SU-DHL-6 (cell line): ENCODE measurements at regions not wholly inside any gene's neighbourhood (a gene's known extent, or its start where the extent isn't known, plus 50 kb on each side); places are given as distances from the start of the nearest gene placed in this dataset.
"Not testable (repeated sequence)": the region's sequence is repeated elsewhere in the genome, so short reads cannot be mapped to it uniquely, and the experiment has no call there.

ENCODE experiments used
- H2AFZ ChIP-seq: fragments of 200-600 bp; sonication (generic); 2 replicates; pipeline ENCODE4 v1.6.1; 2014; ENCODE audit warnings: low read depth, mild to moderate bottlenecking, moderate library complexity, mixed read lengths, antibody characterized with exemption, low read length; ENCODE audit not compliant: severe bottlenecking
- H3F3A ChIP-seq: fragments of 200-600 bp; shearing (Covaris generic); 2 replicates; pipeline ENCODE4 v1.6.0; 2016; ENCODE audit warnings: antibody characterized with exemption, mild to moderate bottlenecking; ENCODE audit not compliant: insufficient read depth
- H3K27ac ChIP-seq: fragments of 200-600 bp; sonication (generic); 2 replicates; pipeline ENCODE4 v1.5.1; 2016; ENCODE audit warnings: low read depth, mild to moderate bottlenecking, low read length, moderate library complexity, mixed read lengths
- H3K27me3 ChIP-seq: fragments of 200-600 bp; sonication (generic), shearing (Covaris generic); 2 replicates; pipeline ENCODE4 v1.6.0; 2014; ENCODE audit warnings: mild to moderate bottlenecking, low read length
- H3K36me3 ChIP-seq: fragments of 200-600 bp; sonication (generic); 2 replicates; pipeline ENCODE4 v1.6.1; 2014; ENCODE audit warnings: mild to moderate bottlenecking, low read length, mixed read lengths
- H3K4me2 ChIP-seq: fragments of 300-600, 200-600 bp; shearing (Covaris generic), sonication (generic); 2 replicates; pipeline ENCODE4 v1.6.0; 2014; ENCODE audit warnings: low read length, low read depth, mild to moderate bottlenecking; ENCODE audit not compliant: poor library complexity, severe bottlenecking
- H3K4me3 ChIP-seq: fragments of 200-600 bp; sonication (generic); 2 replicates; pipeline ENCODE4 v1.5.1; 2014; ENCODE audit warnings: antibody characterized with exemption, low read length, mild to moderate bottlenecking, mixed read lengths; ENCODE audit not compliant: insufficient read depth, poor library complexity, severe bottlenecking
- H3K79me2 ChIP-seq: fragments of 200-600 bp; sonication (generic); 2 replicates; pipeline ENCODE4 v1.6.1; 2014; ENCODE audit warnings: mild to moderate bottlenecking, low read length, moderate library complexity; ENCODE audit not compliant: insufficient read depth
- H3K9ac ChIP-seq: fragments of 200-600 bp; sonication (generic); 2 replicates; pipeline ENCODE4 v1.7.0; 2014; ENCODE audit warnings: mild to moderate bottlenecking, low read length
- H3K9me2 ChIP-seq: fragments of 200-600 bp; sonication (generic); replicated peaks from 2 replicates; pipeline ENCODE4 v1.6.1; 2014; ENCODE audit warnings: low read length; ENCODE audit not compliant: insufficient read depth
- H3K9me3 ChIP-seq: fragments of 200-600 bp; sonication (generic); 2 replicates; pipeline ENCODE4 v1.6.1; 2014; ENCODE audit warnings: low read length, mixed read lengths; ENCODE audit not compliant: insufficient read depth
- H4K20me1 ChIP-seq: fragments of 200-600 bp; sonication (generic); 2 replicates; pipeline ENCODE4 v1.6.1; 2014; ENCODE audit warnings: low read depth, mild to moderate bottlenecking, antibody characterized with exemption, low read length, moderate library complexity, mixed read lengths
- EZH2phosphoT487 ChIP-seq: fragments of 200-600 bp; sonication (generic), shearing (Covaris generic); conservative IDR thresholded peaks from 2 replicates; pipeline ENCODE4 v1.6.1; 2018; ENCODE audit warnings: mild to moderate bottlenecking, antibody characterized with exemption, low read length, moderate library complexity, mixed read lengths
- TF ChIP-seq, protein P1 (sequence below): fragments of 200-600 bp; sonication (generic); IDR thresholded peaks from one replicate; pipeline ENCODE4 v1.5.1; 2017; ENCODE audit warnings: antibody characterized with exemption, mild to moderate bottlenecking, low read length, moderate library complexity; ENCODE audit not compliant: insufficient read depth, poor library complexity, severe bottlenecking

GRCh38 chr7:67335165-67335564 is 338.5 kb downstream of the TYW1 start:
- not testable (repeated sequence) for H3K27ac ChIP-seq, H3K9me2 ChIP-seq, H3K27me3 ChIP-seq, H3K9me3 ChIP-seq, H3K79me2 ChIP-seq, H2AFZ ChIP-seq, H3F3A ChIP-seq, H3K4me3 ChIP-seq, H3K36me3 ChIP-seq, H3K9ac ChIP-seq, H3K4me2 ChIP-seq, H4K20me1 ChIP-seq

GRCh38 chr7:67335663-67336062 is 339.0 kb downstream of the TYW1 start:
- not testable (repeated sequence) for H2AFZ ChIP-seq, H3K4me3 ChIP-seq, H3K79me2 ChIP-seq, H3K9me2 ChIP-seq, H3F3A ChIP-seq, H4K20me1 ChIP-seq, H3K27me3 ChIP-seq, H3K9ac ChIP-seq, H3K36me3 ChIP-seq, H3K27ac ChIP-seq, H3K4me2 ChIP-seq, H3K9me3 ChIP-seq

GRCh38 chr7:67338545-67338944 is 341.9 kb downstream of the TYW1 start:
- H3F3A ChIP-seq, H3K27me3 ChIP-seq, H3K9me2 ChIP-seq, H2AFZ ChIP-seq, H4K20me1 ChIP-seq, H3K9ac ChIP-seq, H3K36me3 ChIP-seq, H3K9me3 ChIP-seq, H3K79me2 ChIP-seq, H3K4me3 ChIP-seq, H3K27ac ChIP-seq, H3K4me2 ChIP-seq: not testable (repeated sequence)

DNA sequence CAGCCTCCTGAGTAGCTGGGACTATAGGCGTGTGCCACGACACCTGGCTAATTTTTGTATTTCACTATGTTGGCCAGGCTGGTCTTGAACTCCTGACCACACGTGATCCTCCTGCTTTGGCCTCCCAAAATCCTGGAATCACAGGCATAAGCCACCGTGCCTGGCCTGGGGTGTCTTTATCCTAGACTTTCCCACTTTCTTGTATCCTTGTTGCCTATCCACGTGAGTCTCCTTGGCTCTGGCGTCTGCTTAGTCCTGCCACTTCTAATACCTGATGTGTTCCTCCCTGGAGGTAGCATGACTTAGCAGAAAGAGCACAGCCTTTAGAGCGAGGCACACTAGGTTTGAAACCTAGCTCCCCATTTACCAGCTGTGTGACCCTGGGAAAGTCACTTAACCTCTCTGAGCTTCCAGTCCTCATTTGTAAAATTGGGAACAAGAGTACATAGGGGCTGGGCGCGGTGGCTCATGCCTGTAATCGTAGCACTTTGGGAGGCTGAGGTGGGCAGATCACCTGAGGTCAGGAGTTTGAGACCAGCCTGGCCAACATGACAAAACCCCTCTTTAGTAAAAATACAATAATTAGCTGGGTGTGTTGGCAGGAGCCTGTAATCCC is 344.6 kb downstream of the TYW1 start:
- Histone ChIP-seq H3K4me2 (no peak overlapping the region), H3K27me3 (no peaks in the 10 kb centered on the region), H3K4me3 (no peak overlapping the region), H3K9me2 (no peaks in the 10 kb centered on the region), H3K9ac (no peak overlapping the region), H3F3A (no peaks in the 10 kb centered on the region), H3K79me2 (no peaks in the 10 kb centered on the region), H4K20me1 (no peaks in the 10 kb centered on the region), H2AFZ (no peak overlapping the region), H3K36me3 (no peaks in the 10 kb centered on the region), H3K9me3 (0 out of 2 replicates have a peak, but pooled peaks cover 3% of the 10 kb centered on the region), H3K27ac (no peak overlapping the region)
- no peak for TF ChIP-seq EZH2phosphoT487

DNA sequence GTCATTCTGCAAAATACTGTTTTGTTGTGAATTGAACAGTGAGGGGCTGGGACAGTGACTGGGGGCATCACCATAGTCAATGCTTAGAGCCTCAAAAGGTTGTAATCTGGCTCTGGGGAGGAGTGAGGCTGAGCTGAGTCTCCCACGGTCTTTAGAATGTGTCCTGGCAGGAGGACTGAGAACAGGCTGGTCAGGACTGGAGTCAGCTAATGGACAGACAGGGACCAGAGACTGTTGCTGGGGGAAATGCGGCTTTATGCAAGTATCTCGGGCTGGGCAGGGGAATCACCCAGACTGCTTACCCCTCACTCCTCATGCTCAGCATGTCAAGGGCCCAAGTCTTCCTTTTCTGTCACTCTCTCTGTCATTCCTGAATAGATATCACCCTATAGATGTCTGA is 346.5 kb downstream of the TYW1 start:
- no peaks in the 10 kb centered on the region for H3K36me3 ChIP-seq

More for the DNA sequence above, 346.5 kb downstream of the TYW1 start:
- Histone ChIP-seq H3K9me2 (no peaks in the 10 kb centered on the region), H3K27ac (no peak overlapping the region), H3K9ac (no peak overlapping the region), H3K27me3 (no peaks in the 10 kb centered on the region), H3K9me3 (0 out of 2 replicates have a peak, but pooled peaks cover 3% of the 10 kb centered on the region), H3K4me3 (no peak overlapping the region), H4K20me1 (no peaks in the 10 kb centered on the region), H3K4me2 (no peak overlapping the region), H2AFZ (no peak overlapping the region), H3K79me2 (no peaks in the 10 kb centered on the region), H3F3A (no peaks in the 10 kb centered on the region)
- TF ChIP-seq, protein P1, sequence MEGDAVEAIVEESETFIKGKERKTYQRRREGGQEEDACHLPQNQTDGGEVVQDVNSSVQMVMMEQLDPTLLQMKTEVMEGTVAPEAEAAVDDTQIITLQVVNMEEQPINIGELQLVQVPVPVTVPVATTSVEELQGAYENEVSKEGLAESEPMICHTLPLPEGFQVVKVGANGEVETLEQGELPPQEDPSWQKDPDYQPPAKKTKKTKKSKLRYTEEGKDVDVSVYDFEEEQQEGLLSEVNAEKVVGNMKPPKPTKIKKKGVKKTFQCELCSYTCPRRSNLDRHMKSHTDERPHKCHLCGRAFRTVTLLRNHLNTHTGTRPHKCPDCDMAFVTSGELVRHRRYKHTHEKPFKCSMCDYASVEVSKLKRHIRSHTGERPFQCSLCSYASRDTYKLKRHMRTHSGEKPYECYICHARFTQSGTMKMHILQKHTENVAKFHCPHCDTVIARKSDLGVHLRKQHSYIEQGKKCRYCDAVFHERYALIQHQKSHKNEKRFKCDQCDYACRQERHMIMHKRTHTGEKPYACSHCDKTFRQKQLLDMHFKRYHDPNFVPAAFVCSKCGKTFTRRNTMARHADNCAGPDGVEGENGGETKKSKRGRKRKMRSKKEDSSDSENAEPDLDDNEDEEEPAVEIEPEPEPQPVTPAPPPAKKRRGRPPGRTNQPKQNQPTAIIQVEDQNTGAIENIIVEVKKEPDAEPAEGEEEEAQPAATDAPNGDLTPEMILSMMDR = no peak
- no peak for TF ChIP-seq EZH2phosphoT487
